HL-60 (cell line): ENCODE measurements at regions not wholly inside any gene's neighbourhood (a gene's known extent, or its start where the extent isn't known, plus 50 kb on each side); places are given as distances from the start of the nearest gene placed in this dataset.

Experiments used
- CTCF ChIP-seq: IDR thresholded peaks from one replicate; pipeline ENCODE4 v1.5.1; 2011; ENCODE audit warnings: low read length, control low read depth, inconsistent platforms; ENCODE audit not compliant: insufficient read depth
- GABPA ChIP-seq: IDR thresholded peaks from 2 replicates; pipeline ENCODE4 v1.6.1; 2012; ENCODE audit warnings: low read depth
- POLR2AphosphoS5 ChIP-seq: IDR thresholded peaks from 2 replicates; pipeline ENCODE4 v1.6.1; 2012; ENCODE audit warnings: low read depth
- REST ChIP-seq: IDR thresholded peaks from 2 replicates; pipeline ENCODE4 v1.6.1; 2012; ENCODE audit warnings: low read depth; ENCODE audit not compliant: insufficient replicate concordance

- no peak for TF ChIP-seq CTCF
- TF ChIP-seq POLR2AphosphoS5, result no peak
- TF ChIP-seq GABPA, result no peak
- TF ChIP-seq REST, result no peak
These were observed 83.1 kb upstream of the CST7 start for GRCh38 chr20:24866008-24866407.
